ENCODE measurements at regions not wholly inside any gene's neighbourhood (a gene's known extent, or its start where the extent isn't known, plus 50 kb on each side); places are given as distances from the start of the nearest gene placed in this dataset.
"Not testable (repeated sequence)": the region's sequence is repeated elsewhere in the genome, so short reads cannot be mapped to it uniquely, and the experiment has no call there.

GRCh38 chr7:89621925-89622641 is 532.2 kb upstream of the STEAP1 start:
- peak; percentile 2 for DNase-seq

GRCh38 chr7:89623018-89623672 is 531.1 kb upstream of the STEAP1 start:
- DNase-seq = peak; percentile 15

- not testable (repeated sequence) for DNase-seq
Measured at GRCh38 chr7:89624155-89624554, 530.1 kb upstream of the STEAP1 start.

DNA sequence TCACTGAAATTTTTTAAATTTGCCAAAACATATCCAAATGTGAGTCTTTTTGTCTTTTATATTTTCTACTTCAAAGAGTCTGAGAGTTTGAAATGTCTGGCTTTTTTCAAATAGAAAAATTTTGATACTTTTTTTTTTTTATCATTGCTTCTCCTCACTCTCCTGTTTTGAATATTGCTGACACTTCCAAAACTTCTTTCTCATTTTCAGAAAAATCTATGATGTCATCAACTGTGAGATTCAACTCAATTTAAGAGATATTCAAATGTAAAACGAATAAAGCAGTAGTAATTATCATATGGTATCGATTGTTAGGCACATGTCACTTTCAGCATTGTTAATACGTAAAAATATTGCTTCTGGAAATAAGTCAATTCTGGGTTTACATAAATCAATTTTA is 505.8 kb upstream of the STEAP1 start:
- DNase-seq = no peak

DNA sequence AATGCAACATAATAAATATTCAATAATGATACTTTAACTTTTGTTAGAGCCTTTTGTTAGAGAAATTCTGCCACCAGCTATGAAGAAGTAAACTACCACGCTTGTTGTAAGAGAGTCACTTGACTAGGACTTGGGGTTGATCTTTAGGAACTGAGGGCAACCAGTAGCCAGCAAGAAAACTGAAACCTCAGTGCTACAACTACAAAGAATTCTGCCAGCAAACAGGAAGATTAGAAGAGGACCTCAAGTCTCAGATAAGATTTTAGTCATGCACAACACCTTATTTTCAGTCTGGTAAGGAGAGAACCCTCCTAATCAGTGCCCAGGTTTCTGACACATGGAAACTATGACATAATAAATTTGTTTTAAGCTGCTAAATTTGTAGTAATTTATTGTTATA is 498.3 kb upstream of the STEAP1 start:
- DNase-seq = no peak

DNA sequence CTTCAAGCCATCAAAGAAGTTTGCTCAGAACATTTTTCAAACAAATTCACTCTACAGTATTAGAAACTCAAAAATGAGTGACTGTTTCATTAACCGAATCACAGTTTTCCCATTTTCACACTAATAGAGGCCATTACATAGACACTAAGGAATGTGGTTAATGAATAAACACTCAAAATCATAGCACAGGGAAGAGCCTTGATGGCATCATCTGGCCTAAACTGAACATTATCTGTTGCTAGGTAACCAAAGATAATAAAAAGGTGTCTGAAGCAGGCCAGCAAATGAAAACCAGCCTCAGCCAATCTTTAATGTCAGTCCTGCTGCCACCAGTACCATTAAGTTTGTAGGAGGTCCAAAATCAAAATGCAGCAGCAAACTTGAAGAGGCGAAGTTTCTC is 492.4 kb upstream of the STEAP1 start:
- no peak for DNase-seq

GRCh38 chr7:89666136-89666835 is 488.0 kb upstream of the STEAP1 start:
- DNase-seq = no peak

DNA sequence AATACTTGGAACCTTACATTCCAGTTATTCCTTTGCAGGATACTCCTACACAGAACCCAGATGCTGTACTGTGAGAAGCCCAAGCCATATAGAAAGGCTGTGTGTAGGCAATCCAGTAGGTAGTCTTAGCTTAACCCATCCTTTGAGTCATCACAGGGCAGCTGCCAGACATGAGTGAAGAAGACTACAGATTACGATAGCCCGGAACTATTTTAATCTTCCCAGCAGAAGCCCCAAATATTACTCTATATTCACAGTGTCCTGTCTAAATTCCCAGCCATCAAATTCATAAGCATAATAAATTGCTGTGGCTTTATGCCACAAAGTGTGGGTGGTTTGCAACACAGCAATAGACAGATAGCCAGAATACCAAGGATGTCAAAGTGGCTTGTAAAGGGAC is 474.1 kb upstream of the STEAP1 start:
- DNase-seq = no peak

- no peak for DNase-seq
Measured at GRCh38 chr7:89681448-89681847, 472.8 kb upstream of the STEAP1 start.

- DNase-seq = no peak
Measured at GRCh38 chr7:89685287-89685686, 469.0 kb upstream of the STEAP1 start.

- no peak for DNase-seq
Measured at GRCh38 chr7:89687211-89687610, 467.1 kb upstream of the STEAP1 start.

- DNase-seq = no peak
Measured at GRCh38 chr7:89695241-89695640, 459.0 kb upstream of the STEAP1 start.

DNA sequence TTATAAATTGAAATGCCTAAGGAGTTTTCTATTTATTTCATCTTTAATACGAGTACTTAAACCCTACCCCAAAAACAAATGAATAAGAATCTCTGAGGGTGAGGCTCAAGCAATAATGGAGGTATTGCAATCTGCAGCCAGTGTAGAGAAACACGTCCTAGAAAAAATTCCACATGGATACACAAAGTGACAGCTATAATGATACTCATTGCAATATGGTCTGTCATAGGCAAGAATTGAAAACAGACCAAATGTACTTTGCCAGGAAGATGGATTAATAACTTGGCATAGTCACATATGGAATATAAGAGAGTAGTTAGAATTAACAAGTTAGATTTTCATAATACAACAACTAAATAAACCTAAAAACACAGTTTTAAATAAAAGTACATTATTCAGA is 440.1 kb upstream of the STEAP1 start:
- DNase-seq = no peak

- DNase-seq = not testable (repeated sequence)
Measured at GRCh38 chr7:89718941-89719340, 435.3 kb upstream of the STEAP1 start.

- no peak for DNase-seq
Measured at GRCh38 chr7:89728481-89728880, 425.8 kb upstream of the STEAP1 start.

- DNase-seq = no peak
Measured at GRCh38 chr7:89731751-89732445, 422.4 kb upstream of the STEAP1 start.

- no peak for DNase-seq
Measured at GRCh38 chr7:89738549-89738948, 415.7 kb upstream of the STEAP1 start.

DNA sequence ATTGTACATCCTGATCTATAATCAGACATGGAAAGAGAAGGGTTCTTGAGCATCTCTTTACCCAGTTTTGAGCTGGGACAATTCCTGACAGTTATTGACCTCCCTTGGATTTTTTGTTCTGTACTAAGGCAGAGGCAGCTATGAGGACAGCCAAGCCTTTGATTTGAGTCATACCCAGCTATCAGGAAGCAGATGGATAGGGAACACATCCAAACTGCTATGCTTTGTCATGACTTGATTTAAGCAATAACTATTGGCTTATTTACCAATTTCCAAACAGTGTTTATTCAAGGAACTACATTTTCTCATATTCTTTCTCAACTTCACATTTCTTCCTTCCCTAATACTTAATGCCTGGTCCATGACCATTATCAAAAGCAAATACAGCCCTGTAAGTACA is 396.4 kb upstream of the STEAP1 start:
- DNase-seq = no peak

DNA sequence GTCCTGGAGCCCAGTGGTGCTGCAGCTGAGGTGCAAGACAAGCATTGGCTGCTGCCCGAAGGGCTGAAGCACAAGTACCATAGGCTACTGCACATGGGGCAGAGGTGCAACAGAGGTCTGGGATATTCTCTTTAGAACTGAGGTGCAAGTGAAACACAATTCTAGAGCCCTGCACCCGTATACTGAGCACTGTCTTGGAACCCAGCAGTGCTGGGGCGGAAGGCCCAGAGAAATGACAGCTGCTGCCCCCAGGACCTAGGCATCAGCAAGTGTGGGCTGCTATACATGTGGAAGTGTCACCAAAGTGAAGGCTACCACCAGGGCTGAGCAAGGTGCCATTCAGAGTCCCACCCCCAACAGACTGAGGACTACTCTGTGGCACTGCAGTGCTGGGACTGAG is 393.6 kb upstream of the STEAP1 start:
- DNase-seq = no peak

DNA sequence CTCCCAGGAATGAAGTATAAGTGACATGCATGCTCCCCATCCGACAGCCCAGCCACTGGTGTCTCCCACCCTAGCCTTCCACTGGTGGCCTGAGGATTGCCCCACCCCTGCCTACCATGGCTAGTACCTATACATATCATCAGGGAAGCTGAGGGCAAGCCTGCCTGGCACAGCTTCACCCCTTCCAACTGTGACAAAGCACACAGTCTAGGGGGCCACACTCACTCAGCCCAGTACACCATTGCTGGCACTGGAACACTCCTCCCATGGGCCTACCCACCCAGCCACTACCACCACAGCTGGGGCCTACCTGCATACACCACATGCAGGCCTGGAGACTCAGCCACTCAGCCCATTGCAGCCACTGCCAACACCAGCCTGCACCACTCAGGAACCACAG is 393.1 kb upstream of the STEAP1 start:
- DNase-seq = no peak

DNA sequence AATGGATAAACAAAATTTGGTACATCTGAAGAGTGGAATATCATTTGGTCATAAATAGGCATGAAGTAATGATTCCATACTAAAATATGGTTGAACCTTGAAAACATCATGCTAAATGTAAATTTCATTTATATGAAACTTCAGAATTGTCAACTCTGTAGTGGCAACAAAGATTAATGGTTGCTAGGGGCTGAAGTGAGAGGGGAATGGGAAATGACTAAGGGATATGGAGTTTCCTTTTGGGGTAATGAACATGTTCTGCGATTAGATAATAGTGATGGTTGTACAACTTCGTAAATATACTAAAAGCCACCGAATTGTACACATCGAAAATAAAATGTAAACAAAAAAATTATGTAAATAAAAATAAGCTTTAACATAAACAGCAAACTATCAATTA is 384.1 kb upstream of the STEAP1 start:
- DNase-seq = no peak

GRCh38 chr7:89771003-89771636 is 383.1 kb upstream of the STEAP1 start:
- DNase-seq = no peak

DNA sequence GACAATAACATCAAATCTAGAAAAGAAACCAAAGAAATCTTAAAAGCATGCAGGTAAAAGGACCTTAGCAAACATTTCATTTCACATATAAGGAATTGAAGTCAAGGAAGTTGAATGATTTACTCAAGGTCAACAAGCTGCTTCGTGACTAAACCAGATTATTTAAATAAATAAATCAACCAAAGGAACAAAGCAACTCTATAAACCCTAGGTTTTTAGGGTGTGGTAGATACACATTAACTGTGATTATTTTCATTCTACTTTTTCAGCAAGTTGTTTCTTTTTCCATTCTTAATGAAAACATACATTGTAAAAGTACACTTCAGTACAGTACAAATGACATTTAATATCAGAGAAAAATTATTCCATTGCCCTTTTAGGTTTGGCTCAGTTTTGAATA is 382.0 kb upstream of the STEAP1 start:
- DNase-seq = no peak

All from NCI-H524 treated with DMSO at 0.1 percent for 48 hours (cell line).